OCI-LY7 (cell line): ENCODE measurements at regions not wholly inside any gene's neighbourhood (a gene's known extent, or its start where the extent isn't known, plus 50 kb on each side); places are given as distances from the start of the nearest gene placed in this dataset.
"Not testable (repeated sequence)": the region's sequence is repeated elsewhere in the genome, so short reads cannot be mapped to it uniquely, and the experiment has no call there.

Experiments used
- BruUV-seq: library from RNA; stranded (reverse); fragments of 400-500 nt; replicated peaks from 2 replicates; lab custom pipeline; 2021; lab: Mats Ljungman, UMichigan
- CTCF ChIA-PET: fragments of 300-600 bp; sonication (Branson Sonifier 250); formaldehyde crosslinking; loops from one replicate; lab custom pipeline; 2022; ENCODE audit warnings: antibody characterized with exemption; ENCODE audit not compliant: unreplicated experiment; lab: Charles Lee
- POLR2A ChIA-PET: fragments of 300-600 bp; sonication (Branson Sonifier 250); formaldehyde crosslinking; loops from one replicate; lab custom pipeline; 2022; ENCODE audit warnings: antibody characterized with exemption; lab: Charles Lee
- DNase-seq: peaks from one replicate; pipeline ENCODE4 v3.0.0-alpha.2; 2015; ENCODE audit warnings: low spot score
- H2AFZ ChIP-seq: fragments of 200-600 bp; sonication (generic), shearing (Covaris generic); 2 replicates; pipeline ENCODE4 v1.6.1; 2014; ENCODE audit warnings: mild to moderate bottlenecking, antibody characterized with exemption, low read length, moderate library complexity
- H3K27ac ChIP-seq: fragments of 200-600 bp; sonication (generic); 2 replicates; pipeline ENCODE4 v1.5.1; 2014; ENCODE audit warnings: mixed run types, low read depth, mild to moderate bottlenecking, moderate library complexity, low read length, inconsistent platforms; ENCODE audit not compliant: poor library complexity, severe bottlenecking
- H3K36me3 ChIP-seq: fragments of 200-600 bp; sonication (generic); 2 replicates; pipeline ENCODE4 v1.6.1; 2014; ENCODE audit warnings: mild to moderate bottlenecking, antibody characterized with exemption, low read length, moderate library complexity, mixed read lengths; ENCODE audit not compliant: insufficient read depth
- H3K4me1 ChIP-seq: fragments of 200-600 bp; sonication (generic); 2 replicates; pipeline ENCODE4 v1.5.1; 2014; ENCODE audit warnings: mild to moderate bottlenecking, low read length; ENCODE audit not compliant: insufficient read depth, poor library complexity, severe bottlenecking
- H3K4me2 ChIP-seq: fragments of 200-600 bp; sonication (generic); 2 replicates; pipeline ENCODE4 v1.6.1; 2014; ENCODE audit warnings: mild to moderate bottlenecking, low read length
- H3K4me3 ChIP-seq: fragments of 200-600 bp; sonication (generic); 2 replicates; pipeline ENCODE4 v1.5.1; 2014; ENCODE audit warnings: mild to moderate bottlenecking, low read depth, low read length; ENCODE audit not compliant: poor library complexity, severe bottlenecking
- H3K79me2 ChIP-seq: fragments of 200-600 bp; sonication (generic); 2 replicates; pipeline ENCODE4 v1.6.1; 2016; ENCODE audit warnings: low read depth, mild to moderate bottlenecking, low read length, moderate library complexity, mixed read lengths; ENCODE audit not compliant: insufficient read depth
- H3K9me2 ChIP-seq: fragments of 200-600 bp; sonication (generic); 2 replicates; pipeline ENCODE4 v1.6.1; 2016; ENCODE audit warnings: mild to moderate bottlenecking, low read length, mixed read lengths; ENCODE audit not compliant: insufficient read depth
- H3K9me3 ChIP-seq: fragments of 200-600 bp; sonication (generic); 2 replicates; pipeline ENCODE4 v1.6.1; 2014; ENCODE audit warnings: mild to moderate bottlenecking, mixed run types, low read length, mixed read lengths
- H4K20me1 ChIP-seq: fragments of 200-600 bp; sonication (generic); 2 replicates; pipeline ENCODE4 v1.6.1; 2014; ENCODE audit warnings: mild to moderate bottlenecking, antibody characterized with exemption, low read length, moderate library complexity, mixed read lengths; ENCODE audit not compliant: insufficient read depth
- CTCF ChIP-seq: fragments of 200-600 bp; sonication (generic); conservative IDR thresholded peaks from 2 replicates; pipeline ENCODE4 v1.5.1; 2014; ENCODE audit warnings: mild to moderate bottlenecking, antibody characterized with exemption, low read length, moderate library complexity, mixed read lengths
- EZH2phosphoT487 ChIP-seq: fragments of 200-600 bp; sonication (generic); IDR thresholded peaks from 2 replicates; pipeline ENCODE4 v1.6.1; 2018; ENCODE audit warnings: low read depth, borderline replicate concordance, mild to moderate bottlenecking, mixed run types, antibody characterized with exemption, low read length, moderate library complexity, mixed read lengths
- intact Hi-C: fragments of 100-400 bp; cut with micrococcal nuclease; formaldehyde crosslinking; loops from one replicate; pipeline ENCODE4 v1.10.0; 2022; ENCODE audit not compliant: unreplicated experiment

- TF ChIP-seq CTCF, result no peak
- TF ChIP-seq EZH2phosphoT487, result no peak
- DNase-seq, result no peak
- Histone ChIP-seq H3K9me2 (no peaks in the 10 kb centered on the region), H4K20me1 (no peaks in the 10 kb centered on the region), H2AFZ (no peak overlapping the region), H3K4me2 (no peak overlapping the region), H3K9me3 (no peaks in the 10 kb centered on the region), H3K79me2 (no peaks in the 10 kb centered on the region), H3K27ac (no peak overlapping the region), H3K4me3 (no peak overlapping the region), H3K4me1 (no peaks in the 10 kb centered on the region), H3K36me3 (no peaks in the 10 kb centered on the region)
- BruUV-seq, result no TSS peak
- CTCF ChIA-PET, result no interaction called here
- intact Hi-C loops, result no loop called here
- POLR2A ChIA-PET, result no interaction called here
Measured at GRCh38 chr22:47304854-47305253, 542.4 kb downstream of the TBC1D22A start.

GRCh38 chr22:47304191-47304831 lies 541.9 kb downstream of the TBC1D22A start:
- Histone ChIP-seq H3K36me3 (no peaks in the 10 kb centered on the region), H3K27ac (no peak overlapping the region), H3K4me2 (no peak overlapping the region), H3K4me3 (no peak overlapping the region), H3K79me2 (no peaks in the 10 kb centered on the region), H3K9me3 (no peaks in the 10 kb centered on the region), H4K20me1 (no peaks in the 10 kb centered on the region), H3K9me2 (no peaks in the 10 kb centered on the region), H3K4me1 (no peaks in the 10 kb centered on the region), H2AFZ (no peak overlapping the region)
- ChIA-PET POLR2A (no interaction called here), CTCF (no interaction called here)
- intact Hi-C loops, result no loop called here
- TF ChIP-seq EZH2phosphoT487, result no peak
- no peak for TF ChIP-seq CTCF
- DNase-seq, result no peak
- BruUV-seq, result no TSS peak

- no peak for TF ChIP-seq EZH2phosphoT487
- no peak for TF ChIP-seq CTCF
- intact Hi-C loops, result no loop called here
- CTCF ChIA-PET, result no interaction called here
Measured at GRCh38 chr22:47303161-47303890, 540.9 kb downstream of the TBC1D22A start.

GRCh38 chr22:47302587-47302986 lies 540.1 kb downstream of the TBC1D22A start:
- BruUV-seq, intact Hi-C loops, H3K9me2 ChIP-seq, H4K20me1 ChIP-seq, H2AFZ ChIP-seq, CTCF ChIA-PET, H3K4me1 ChIP-seq, H3K36me3 ChIP-seq, DNase-seq, H3K79me2 ChIP-seq, POLR2A ChIA-PET, H3K27ac ChIP-seq, H3K9me3 ChIP-seq, H3K4me2 ChIP-seq, H3K4me3 ChIP-seq: not testable (repeated sequence)

More at GRCh38 chr22:47303161-47303890, 540.9 kb downstream of the TBC1D22A start:
- Histone ChIP-seq H3K27ac (no peak overlapping the region), H2AFZ (no peak overlapping the region), H3K4me2 (no peak overlapping the region), H3K4me1 (no peaks in the 10 kb centered on the region), H3K36me3 (no peaks in the 10 kb centered on the region), H3K9me3 (no peaks in the 10 kb centered on the region), H3K4me3 (no peak overlapping the region), H3K9me2 (no peaks in the 10 kb centered on the region), H3K79me2 (no peaks in the 10 kb centered on the region), H4K20me1 (no peaks in the 10 kb centered on the region)
- no peak for DNase-seq
- POLR2A ChIA-PET, result no interaction called here
- BruUV-seq, result no TSS peak
